Activated B cell treated with CpG ODN at 0.5 μM for 24 hours (primary cell): ENCODE measurements at regions not wholly inside any gene's neighbourhood (a gene's known extent, or its start where the extent isn't known, plus 50 kb on each side); places are given as distances from the start of the nearest gene placed in this dataset.
"Not testable (repeated sequence)": the region's sequence is repeated elsewhere in the genome, so short reads cannot be mapped to it uniquely, and the experiment has no call there.

Experiments used
- ATAC-seq: fragments of 200-7000 bp; cut with Tn5 transposase; one replicate; pipeline ENCODE4 v1.10.0; 2021; ENCODE audit warnings: low read depth, mild to moderate bottlenecking, moderate library complexity
- CTCF ChIA-PET: fragments of 350-600 bp; sonication (Branson Sonifier 250); formaldehyde crosslinking; loops from one replicate; lab custom pipeline; 2021; ENCODE audit warnings: antibody characterized with exemption; lab: Charles Lee
- POLR2A ChIA-PET: fragments of 350-600 bp; sonication (Branson Sonifier 250); formaldehyde crosslinking; loops from one replicate; lab custom pipeline; 2021; ENCODE audit warnings: antibody characterized with exemption; lab: Charles Lee
- DNase-seq: peaks from one replicate; pipeline ENCODE4 v3.0.0; 2022
- H3K27ac Mint-ChIP-seq: one replicate; pipeline ENCODE4 v1.8.0; 2020; ENCODE audit warnings: mixed read lengths
- H3K27me3 Mint-ChIP-seq: one replicate; pipeline ENCODE4 v1.8.0; 2021; ENCODE audit warnings: mixed read lengths
- H3K36me3 Mint-ChIP-seq: one replicate; pipeline ENCODE4 v1.8.0; 2021; ENCODE audit warnings: low read depth, mixed read lengths
- H3K4me1 Mint-ChIP-seq: one replicate; pipeline ENCODE4 v1.8.0; 2021; ENCODE audit warnings: mixed read lengths
- H3K4me3 Mint-ChIP-seq: one replicate; pipeline ENCODE4 v1.8.0; 2020; ENCODE audit warnings: mild to moderate bottlenecking, mixed read lengths
- H3K9me3 Mint-ChIP-seq: one replicate; pipeline ENCODE4 v1.8.0; 2020; ENCODE audit warnings: mixed read lengths
- CTCF ChIP-seq: fragments of 200-600 bp; IDR thresholded peaks from one replicate; pipeline ENCODE4 v1.8.0; 2022; ENCODE audit warnings: antibody characterized with exemption, mild to moderate bottlenecking
- intact Hi-C: fragments of 100-400 bp; cut with micrococcal nuclease; formaldehyde crosslinking; loops from one replicate; pipeline ENCODE4 v1.15.1; 2024

DNA sequence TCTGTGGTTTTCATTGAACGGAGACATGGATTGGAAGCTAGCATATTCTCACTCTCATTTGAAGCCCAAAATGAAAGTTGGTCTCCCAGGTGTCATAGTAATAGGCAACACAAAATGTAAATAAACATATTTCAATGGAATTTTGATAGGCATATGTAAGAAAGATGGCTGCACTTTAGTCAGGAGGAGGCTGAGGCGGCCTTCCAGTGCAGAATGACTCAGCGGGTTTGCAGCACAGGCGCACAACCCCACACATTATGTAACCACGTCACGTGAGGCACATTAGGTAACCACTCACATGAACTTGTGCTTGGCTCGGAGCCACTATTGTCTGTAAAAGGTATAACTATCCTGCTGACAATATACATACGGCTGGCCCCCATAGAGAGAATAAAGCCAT, 381.7 kb downstream of the GPAT3 start:
- no peak overlapping the region for H3K27ac Mint-ChIP-seq
- H3K4me1 Mint-ChIP-seq = no peaks in the 10 kb centered on the region
- intact Hi-C loops = no loop called here
- ChIA-PET CTCF (no interaction called here), POLR2A (no interaction called here)
- no peak for ATAC-seq
- no peak for TF ChIP-seq CTCF
- no peaks in the 10 kb centered on the region for H3K9me3 Mint-ChIP-seq
- DNase-seq = no peak
- H3K4me3 Mint-ChIP-seq = no peak overlapping the region
- no peaks in the 10 kb centered on the region for H3K27me3 Mint-ChIP-seq
- H3K36me3 Mint-ChIP-seq = no peaks in the 10 kb centered on the region

DNA sequence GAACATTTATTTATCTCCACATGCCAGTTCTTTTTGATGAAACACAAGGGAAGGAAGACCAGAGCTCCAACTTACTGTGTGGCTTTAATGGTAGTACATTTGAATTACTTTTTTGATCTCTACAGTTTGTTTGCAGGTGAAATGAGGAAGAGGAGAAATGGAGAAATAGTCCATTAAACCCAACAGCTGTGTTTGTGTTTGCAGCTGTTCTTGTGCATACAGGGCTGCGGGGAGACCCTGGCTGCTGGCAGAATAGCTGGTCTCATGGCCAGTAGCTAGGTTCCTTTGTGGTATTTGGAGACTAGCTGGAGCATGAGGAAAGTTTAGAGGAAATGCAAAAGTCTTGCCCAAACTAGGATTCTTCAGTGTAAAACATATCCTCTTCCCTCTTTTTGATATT, 374.8 kb downstream of the GPAT3 start:
- no peak overlapping the region for H3K27ac Mint-ChIP-seq
- peaks cover 4% of the 10 kb centered on the region for H3K27me3 Mint-ChIP-seq
- no peak overlapping the region for H3K4me3 Mint-ChIP-seq
- no peaks in the 10 kb centered on the region for H3K36me3 Mint-ChIP-seq
- POLR2A ChIA-PET = no interaction called here
- ATAC-seq (no peak), DNase-seq (no peak)
- no peaks in the 10 kb centered on the region for H3K4me1 Mint-ChIP-seq
- no peaks in the 10 kb centered on the region for H3K9me3 Mint-ChIP-seq
- intact Hi-C loops = no loop called here
- no peak for TF ChIP-seq CTCF
- CTCF ChIA-PET = no interaction called here

DNA sequence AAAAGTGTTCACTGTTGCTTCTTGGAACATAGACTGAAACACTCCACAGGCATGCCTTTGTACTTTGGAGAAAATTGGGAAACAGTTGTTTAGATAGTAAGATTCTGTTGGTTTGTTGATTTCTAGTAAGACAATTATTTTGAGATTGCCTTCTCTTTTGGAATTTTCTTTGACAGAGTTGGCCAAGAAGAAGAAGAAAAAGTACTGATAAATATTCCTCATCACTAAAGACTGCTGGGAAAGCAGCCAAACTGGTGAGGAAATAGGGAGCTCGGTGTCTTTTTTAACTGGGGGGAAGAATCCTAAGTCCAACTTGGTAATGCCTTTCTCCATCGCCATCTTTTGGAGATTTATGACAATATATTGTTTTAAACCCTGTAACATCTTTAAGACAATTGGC, 370.7 kb downstream of the GPAT3 start:
- Mint-ChIP-seq H3K4me1 (no peaks in the 10 kb centered on the region), H3K27me3 (peaks cover 4% of the 10 kb centered on the region), H3K36me3 (no peaks in the 10 kb centered on the region), H3K4me3 (no peak overlapping the region), H3K9me3 (no peaks in the 10 kb centered on the region), H3K27ac (no peak overlapping the region)
- no peak for DNase-seq
- intact Hi-C loops = no loop called here
- ChIA-PET POLR2A (no interaction called here), CTCF (no interaction called here)
- no peak for ATAC-seq
- TF ChIP-seq CTCF = no peak

GRCh38 chr4:83905952-83906351, 370.0 kb downstream of the GPAT3 start:
- intact Hi-C loops = no loop called here
- no peaks in the 10 kb centered on the region for H3K9me3 Mint-ChIP-seq
- H3K27me3 Mint-ChIP-seq = peaks cover 2% of the 10 kb centered on the region
- POLR2A ChIA-PET = no interaction called here
- no peaks in the 10 kb centered on the region for H3K36me3 Mint-ChIP-seq
- CTCF ChIA-PET = no interaction called here
- ATAC-seq (no peak), DNase-seq (no peak)
- no peak for TF ChIP-seq CTCF
- H3K4me1 Mint-ChIP-seq = no peaks in the 10 kb centered on the region
- H3K27ac Mint-ChIP-seq = no peak overlapping the region
- no peak overlapping the region for H3K4me3 Mint-ChIP-seq

DNA sequence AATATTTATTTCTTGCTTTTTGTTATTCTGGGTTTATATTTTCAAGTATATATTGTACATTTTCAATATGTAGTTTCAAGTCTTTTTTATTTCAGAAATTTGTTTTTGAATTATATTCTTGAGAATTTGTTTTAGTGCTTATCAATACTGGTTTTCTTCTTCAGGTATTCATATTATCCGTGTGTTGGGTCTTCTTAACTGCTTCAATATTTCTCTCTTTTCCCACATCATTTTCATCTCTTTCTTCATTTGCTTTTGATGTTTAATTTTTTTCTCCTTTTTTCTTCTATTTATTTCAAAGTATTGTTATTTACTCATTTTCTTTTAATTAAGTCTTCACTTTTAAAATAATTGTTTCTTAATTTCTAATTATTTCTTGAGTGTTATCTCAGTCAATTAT, 367.8 kb downstream of the GPAT3 start:
- DNase-seq, POLR2A ChIA-PET, ATAC-seq: not testable (repeated sequence)

DNA sequence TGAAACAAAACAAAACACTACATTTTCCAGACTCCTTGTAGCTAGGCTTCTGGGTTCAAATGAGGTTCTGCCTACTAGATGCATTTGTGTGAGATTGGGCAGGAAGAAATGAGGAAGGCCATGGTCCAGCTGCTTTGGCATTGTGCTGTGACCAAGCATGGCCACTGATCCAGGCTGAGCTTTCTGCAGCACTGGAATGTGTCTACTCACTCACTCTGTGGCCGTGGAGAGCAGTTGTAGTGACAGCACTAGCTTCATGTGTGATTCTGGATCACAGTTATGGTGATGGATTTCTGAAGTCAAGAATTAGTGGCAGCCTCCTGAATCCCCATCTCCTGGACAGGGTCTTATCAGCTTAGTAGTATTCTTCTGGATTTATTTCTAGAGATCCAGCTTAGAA, 358.9 kb downstream of the GPAT3 start:
- no peak for DNase-seq
- ChIA-PET POLR2A (no interaction called here), CTCF (no interaction called here)
- Mint-ChIP-seq H3K27me3 (no peaks in the 10 kb centered on the region), H3K4me1 (no peaks in the 10 kb centered on the region), H3K9me3 (no peaks in the 10 kb centered on the region), H3K36me3 (no peaks in the 10 kb centered on the region), H3K4me3 (no peak overlapping the region), H3K27ac (no peak overlapping the region)
- no peak for ATAC-seq
- intact Hi-C loops = no loop called here
- TF ChIP-seq CTCF = no peak

More for the DNA sequence above, 367.8 kb downstream of the GPAT3 start:
- CTCF ChIA-PET, H3K9me3 Mint-ChIP-seq, intact Hi-C loops, H3K27ac Mint-ChIP-seq, H3K4me1 Mint-ChIP-seq, H3K4me3 Mint-ChIP-seq, H3K27me3 Mint-ChIP-seq, H3K36me3 Mint-ChIP-seq: not testable (repeated sequence)
